ENCODE measurements at regions not wholly inside any gene's neighbourhood (a gene's known extent, or its start where the extent isn't known, plus 50 kb on each side); places are given as distances from the start of the nearest gene placed in this dataset.
"Not testable (repeated sequence)": the region's sequence is repeated elsewhere in the genome, so short reads cannot be mapped to it uniquely, and the experiment has no call there.

- no peak for DNase-seq
Measured at GRCh38 chr3:194886836-194887235, 201.2 kb downstream of the FAM43A start.

GRCh38 chr3:194888062-194888461, 202.4 kb downstream of the FAM43A start:
- not testable (repeated sequence) for DNase-seq

DNA sequence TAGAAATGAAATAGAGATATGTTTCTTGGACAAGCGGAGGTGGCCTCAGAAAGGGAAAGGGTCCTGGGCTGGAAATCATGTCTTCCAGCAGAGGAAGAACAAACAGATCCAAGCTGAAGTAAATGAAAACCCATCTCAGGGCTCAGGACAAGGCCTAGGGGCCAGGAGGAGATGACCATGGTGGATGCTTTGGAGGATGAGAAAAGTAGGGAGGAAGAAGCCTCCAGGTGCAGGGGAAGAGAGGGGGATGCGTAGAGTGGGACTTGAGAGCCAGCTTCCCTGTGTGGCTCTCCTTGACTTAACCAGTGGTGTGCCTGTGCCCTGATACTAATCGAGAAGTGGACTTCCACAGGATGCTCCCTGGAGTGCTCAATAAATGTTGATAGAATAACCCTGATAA, 203.2 kb downstream of the FAM43A start:
- DNase-seq: no peak

DNA sequence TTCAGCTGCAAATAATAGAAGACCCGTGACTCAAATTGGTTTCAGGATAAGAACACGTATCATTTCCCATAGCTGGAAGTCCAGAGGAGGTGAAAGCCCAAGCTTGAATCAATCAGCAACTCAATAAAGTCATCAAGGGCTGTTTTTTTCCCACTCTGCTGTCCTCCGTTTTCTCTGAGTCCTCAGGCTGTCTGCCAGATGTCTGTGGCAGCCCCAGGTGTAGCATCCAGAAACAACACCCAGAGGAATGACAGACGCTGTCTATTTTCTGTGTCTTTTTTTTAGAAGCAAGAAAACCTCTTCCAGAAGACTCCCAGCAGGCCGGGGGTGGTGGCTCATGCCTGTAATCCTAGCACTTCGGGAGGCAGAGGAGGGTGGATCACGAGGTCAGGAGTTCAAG, 204.4 kb downstream of the FAM43A start:
- no peak for DNase-seq

- no peak for DNase-seq
Measured at GRCh38 chr3:194893121-194893987, 207.7 kb downstream of the FAM43A start.

- no peak for DNase-seq
Measured at GRCh38 chr3:194894538-194894937, 208.9 kb downstream of the FAM43A start.

GRCh38 chr3:194900854-194901522, 215.3 kb downstream of the FAM43A start:
- DNase-seq: no peak

- DNase-seq: not testable (repeated sequence)
Measured at GRCh38 chr3:194903447-194903846, 217.8 kb downstream of the FAM43A start.

- DNase-seq: not testable (repeated sequence)
Measured at GRCh38 chr3:194904999-194905398, 219.3 kb downstream of the FAM43A start.

DNA sequence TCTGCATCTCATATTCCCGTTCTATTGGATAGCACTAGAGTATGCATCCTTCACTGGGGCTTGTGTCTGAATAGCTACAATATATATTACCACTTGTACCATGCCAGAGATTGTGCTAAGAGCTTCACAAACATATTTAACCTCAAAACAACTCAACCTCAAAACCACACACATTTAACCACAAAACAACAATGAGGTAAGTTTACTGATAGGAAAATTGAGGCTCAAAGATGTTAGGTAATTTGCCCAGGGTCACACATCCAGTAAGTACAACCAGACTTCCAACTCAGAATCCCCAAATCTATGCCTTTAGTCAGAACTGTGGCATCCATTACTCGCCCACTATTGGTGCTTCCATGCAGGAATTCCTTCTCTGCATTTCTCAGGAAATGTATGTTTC, 220.0 kb downstream of the FAM43A start:
- DNase-seq: no peak

GRCh38 chr3:194906229-194906629, 220.5 kb downstream of the FAM43A start:
- no peak for DNase-seq

DNA sequence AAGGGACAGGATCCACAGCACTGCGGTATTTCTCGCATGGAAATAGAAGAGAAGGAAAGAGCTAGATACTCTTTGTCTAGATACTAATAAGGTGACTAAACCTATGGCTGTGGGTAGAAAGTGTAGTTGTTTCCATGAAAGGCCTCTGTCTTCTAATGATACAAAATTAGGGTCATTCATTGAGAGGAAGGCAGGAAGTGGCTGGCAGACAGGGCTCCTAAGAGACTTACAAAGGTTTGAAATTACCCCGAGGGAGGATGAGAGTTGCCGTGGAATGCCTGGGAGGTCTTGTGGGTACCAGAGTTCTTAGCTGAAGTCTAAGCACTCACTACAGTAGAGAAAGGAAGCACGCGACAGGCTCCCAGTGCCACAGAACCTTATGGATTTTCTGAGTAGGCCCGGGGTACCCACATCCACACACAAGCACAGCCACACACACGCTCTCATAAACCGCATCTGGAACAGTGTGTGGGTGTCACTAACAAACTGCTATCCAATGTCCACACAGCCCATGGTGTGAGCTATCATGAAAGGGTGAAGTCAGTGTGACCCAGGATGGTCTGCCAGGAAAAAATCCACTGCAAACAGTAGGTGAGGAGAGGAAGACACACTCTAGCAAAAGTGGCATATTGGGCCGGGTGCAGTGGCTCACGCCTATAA, 221.4 kb downstream of the FAM43A start:
- DNase-seq: no peak

- no peak for DNase-seq
Measured at GRCh38 chr3:194907811-194908210, 222.1 kb downstream of the FAM43A start.

DNA sequence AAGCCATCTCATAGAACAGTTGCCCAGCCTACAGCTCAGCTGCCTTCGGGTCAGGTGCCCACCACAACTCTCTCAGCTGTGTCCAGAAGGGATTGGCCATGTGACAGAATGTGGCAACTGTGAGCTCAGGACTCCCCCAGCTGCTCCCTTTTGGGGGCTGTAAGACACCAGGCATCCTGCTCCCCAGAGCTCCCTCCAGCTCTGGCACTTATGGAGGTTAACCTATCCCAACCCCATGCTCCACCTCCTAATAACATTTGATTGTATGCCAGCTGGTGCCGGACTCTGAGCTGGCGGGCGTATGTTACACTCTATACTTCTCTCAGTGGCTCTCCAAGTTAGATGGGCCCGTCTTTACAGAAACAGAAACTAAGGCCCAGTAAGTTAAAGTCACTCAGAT, 222.8 kb downstream of the FAM43A start:
- no peak for DNase-seq

- DNase-seq: no peak
Measured at GRCh38 chr3:194908972-194909371, 223.3 kb downstream of the FAM43A start.

- no peak for DNase-seq
Measured at GRCh38 chr3:194910414-194910984, 224.8 kb downstream of the FAM43A start.

GRCh38 chr3:194913316-194913715, 227.6 kb downstream of the FAM43A start:
- DNase-seq: no peak

DNA sequence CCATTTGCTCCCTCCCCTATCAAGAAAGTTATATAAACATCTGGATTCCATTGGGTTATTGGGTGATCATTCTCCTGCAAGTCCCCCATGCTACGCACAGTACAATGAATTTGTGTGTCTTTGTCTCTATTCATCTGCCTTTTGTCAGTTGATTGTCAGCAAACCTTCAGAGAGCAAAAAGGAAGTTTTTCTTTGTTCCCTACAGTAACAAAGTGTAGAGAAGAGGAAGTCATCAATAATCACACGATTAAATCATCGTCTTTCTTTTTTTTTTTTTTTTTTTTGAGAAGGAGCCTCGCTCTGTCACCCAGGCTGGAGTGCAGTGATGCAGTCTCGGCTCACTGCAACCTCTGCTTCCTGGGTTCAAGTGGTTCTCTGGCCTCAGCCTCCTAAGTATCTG, 239.2 kb downstream of the FAM43A start:
- not testable (repeated sequence) for DNase-seq

- DNase-seq: no peak
Measured at GRCh38 chr3:194925614-194926013, 239.9 kb downstream of the FAM43A start.

DNA sequence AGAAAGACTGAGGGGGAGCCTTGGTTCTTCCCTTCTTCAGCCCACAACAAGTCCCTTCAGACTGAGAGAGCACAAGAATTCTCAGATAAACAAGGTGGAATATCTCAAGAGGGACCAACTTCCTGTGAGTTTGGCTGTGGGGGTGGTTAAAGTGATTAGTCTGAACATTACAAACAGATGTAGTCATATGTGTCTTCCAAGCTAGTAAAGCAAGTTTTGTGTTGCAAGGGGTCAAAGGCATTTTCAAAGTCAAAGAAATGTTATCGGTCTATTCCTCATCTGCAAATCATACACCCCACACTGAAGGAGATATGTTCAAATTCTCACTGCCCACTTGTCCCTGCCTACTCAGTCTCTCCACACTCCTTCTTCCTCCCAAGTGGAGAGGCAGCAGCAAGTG, 242.5 kb downstream of the FAM43A start:
- DNase-seq: no peak

GRCh38 chr3:194928831-194929577, 243.3 kb downstream of the FAM43A start:
- no peak for DNase-seq

DNA sequence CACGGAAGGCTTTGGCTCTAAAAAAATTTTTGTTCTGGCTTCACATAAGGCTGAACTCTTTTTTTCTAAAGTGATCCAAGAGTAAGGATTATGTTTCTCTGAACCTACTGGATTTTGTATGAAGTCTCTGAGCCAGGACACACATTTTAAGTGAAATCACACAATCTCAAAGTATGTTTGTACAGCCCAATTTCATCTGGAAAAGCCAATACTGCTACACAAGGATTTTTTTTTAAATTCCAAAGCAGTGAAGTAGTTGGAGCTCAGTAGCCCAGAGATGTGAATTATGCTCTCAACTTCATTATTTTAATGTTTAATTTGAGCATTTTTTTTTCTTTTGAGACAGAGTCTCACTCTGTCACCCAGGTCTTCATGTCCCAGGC, 243.9 kb downstream of the FAM43A start:
- no peak for DNase-seq
